CD14-positive monocyte (primary cell): ENCODE measurements at regions not wholly inside any gene's neighbourhood (a gene's known extent, or its start where the extent isn't known, plus 50 kb on each side); places are given as distances from the start of the nearest gene placed in this dataset.

Source experiments
- DNase-seq, 3 donors: peaks; one replicate each; pipeline ENCODE4 v3.0.0-alpha.2; 2011 to 2022
- H2AFZ ChIP-seq: 2 replicates; pipeline ENCODE4 v1.6.0; 2012; ENCODE audit warnings: mild to moderate bottlenecking, low read depth, low read length, inconsistent platforms; ENCODE audit not compliant: insufficient read depth, poor library complexity, severe bottlenecking
- H3K27ac ChIP-seq, 2 donors: 1 replicate in 1 of 2; 2 replicates in 1 of 2; pipeline ENCODE4 v1.5.1; 2012 to 2013; ENCODE audit warnings: low read length in 2 of 2, control low read depth in 1 of 2, inconsistent platforms in 1 of 2, low read depth in 1 of 2, mild to moderate bottlenecking in 1 of 2
- H3K27me3 ChIP-seq, 2 donors: one replicate each; pipeline versions ENCODE4 v1.6.0 to v1.6.1; 2011 to 2013; ENCODE audit warnings: low read length in 2 of 2; ENCODE audit not compliant: control insufficient read depth in 2 of 2, insufficient read depth in 2 of 2
- H3K36me3 ChIP-seq, 2 donors: replicated peaks in 1 of 2; 1 replicate in 1 of 2; 2 replicates in 1 of 2; pipeline versions ENCODE4 v1.5.1 to v1.6.1; 2012 to 2013; ENCODE audit warnings: low read length in 2 of 2, control low read depth in 1 of 2, inconsistent platforms in 1 of 2, mild to moderate bottlenecking in 1 of 2; ENCODE audit not compliant: insufficient read depth in 2 of 2, control insufficient read depth in 1 of 2
- H3K4me1 ChIP-seq, 2 donors: 1 replicate in 1 of 2; 2 replicates in 1 of 2; pipeline versions ENCODE4 v1.5.1 to v1.6.1; 2012 to 2013; ENCODE audit warnings: low read length in 2 of 2, control low read depth in 1 of 2, inconsistent platforms in 1 of 2, mild to moderate bottlenecking in 1 of 2, moderate library complexity in 1 of 2; ENCODE audit not compliant: insufficient read depth in 2 of 2, control insufficient read depth in 1 of 2
- H3K4me2 ChIP-seq: replicated peaks from 2 replicates; pipeline ENCODE3; 2012; ENCODE audit warnings: low read length, moderate library complexity, mild to moderate bottlenecking; ENCODE audit not compliant: poor library complexity, severe bottlenecking; ENCODE audit errors: extremely low read depth
- H3K4me3 ChIP-seq, 3 experiments: fragments of 200-600 bp in 1 of 3; sonication (generic) in 1 of 3; replicated peaks in 1 of 3; 1 replicate in 2 of 3; 2 replicates in 1 of 3; pipeline ENCODE4 v1.5.1; 2011 to 2013; ENCODE audit warnings: low read length in 3 of 3, mild to moderate bottlenecking in 3 of 3, control low read depth in 2 of 3, low read depth in 2 of 3, inconsistent platforms in 1 of 3, moderate library complexity in 1 of 3
- H3K79me2 ChIP-seq: 2 replicates; pipeline ENCODE4 v1.6.0; 2012; ENCODE audit warnings: mild to moderate bottlenecking, control low read depth, inconsistent platforms, low read length, moderate library complexity; ENCODE audit not compliant: insufficient read depth
- H3K9ac ChIP-seq: 2 replicates; pipeline ENCODE4 v1.6.0; 2017; ENCODE audit warnings: low read length, mild to moderate bottlenecking; ENCODE audit not compliant: insufficient read depth, poor library complexity, severe bottlenecking
- H3K9me3 ChIP-seq, 2 donors: replicated peaks in 1 of 2; 1 replicate in 1 of 2; 2 replicates in 1 of 2; pipeline versions ENCODE4 v1.5.1 to v1.6.1; 2012 to 2013; ENCODE audit warnings: low read length in 2 of 2, control low read depth in 1 of 2; ENCODE audit not compliant: control insufficient read depth in 1 of 2, insufficient read depth in 1 of 2
- H4K20me1 ChIP-seq: 2 replicates; pipeline ENCODE4 v1.6.0; 2012; ENCODE audit warnings: mild to moderate bottlenecking, low read length, control low read depth, moderate library complexity; ENCODE audit not compliant: insufficient read depth
- H3K27ac Mint-ChIP-seq, 7 donors: one replicate each; pipeline ENCODE4 v1.8.0; 2020; ENCODE audit warnings: mild to moderate bottlenecking in 7 of 7, mixed read lengths in 7 of 7, moderate library complexity in 6 of 7, inconsistent platforms in 2 of 7
- H3K27me3 Mint-ChIP-seq, 3 donors: one replicate each; pipeline ENCODE4 v1.8.0; 2021 to 2022; ENCODE audit warnings: low read depth in 3 of 3, mild to moderate bottlenecking in 3 of 3, mixed read lengths in 3 of 3, moderate library complexity in 3 of 3, inconsistent platforms in 1 of 3
- H3K36me3 Mint-ChIP-seq, 2 donors: one replicate each; pipeline ENCODE4 v1.8.0; 2020; ENCODE audit warnings: mixed read lengths in 2 of 2, inconsistent platforms in 1 of 2, mild to moderate bottlenecking in 1 of 2
- H3K4me1 Mint-ChIP-seq: one replicate; pipeline ENCODE4 v1.8.0; 2020; ENCODE audit warnings: mild to moderate bottlenecking, mixed read lengths
- H3K4me3 Mint-ChIP-seq, 2 donors: one replicate each; pipeline ENCODE4 v1.8.0; 2020; ENCODE audit warnings: mild to moderate bottlenecking in 2 of 2, mixed read lengths in 2 of 2, moderate library complexity in 1 of 2
- H3K9me3 Mint-ChIP-seq, 7 donors: one replicate each; pipeline ENCODE4 v1.8.0; 2020 to 2022; ENCODE audit warnings: mixed read lengths in 7 of 7, mild to moderate bottlenecking in 6 of 7, moderate library complexity in 6 of 7, inconsistent platforms in 2 of 7
- WGBS: methylation state at CpG from one replicate; pipeline ENCODE4 v1.1.5; 2013; ENCODE audit warnings: missing lambda C conversion rate; ENCODE audit not compliant: insufficient coverage; 5-methylcytosine and 5-hydroxymethylcytosine counted together
- intact Hi-C, 2 donors: fragments of 100-400 bp; cut with micrococcal nuclease; formaldehyde crosslinking; loops; one replicate each; pipeline versions ENCODE4 v1.15.0 to v1.15.1; 2023
- TF ChIP-seq, protein P1 (sequence below): fragments of 200-600 bp; IDR thresholded peaks from one replicate; pipeline ENCODE4 v1.8.0; 2022; ENCODE audit warnings: antibody characterized with exemption, mild to moderate bottlenecking

DNA sequence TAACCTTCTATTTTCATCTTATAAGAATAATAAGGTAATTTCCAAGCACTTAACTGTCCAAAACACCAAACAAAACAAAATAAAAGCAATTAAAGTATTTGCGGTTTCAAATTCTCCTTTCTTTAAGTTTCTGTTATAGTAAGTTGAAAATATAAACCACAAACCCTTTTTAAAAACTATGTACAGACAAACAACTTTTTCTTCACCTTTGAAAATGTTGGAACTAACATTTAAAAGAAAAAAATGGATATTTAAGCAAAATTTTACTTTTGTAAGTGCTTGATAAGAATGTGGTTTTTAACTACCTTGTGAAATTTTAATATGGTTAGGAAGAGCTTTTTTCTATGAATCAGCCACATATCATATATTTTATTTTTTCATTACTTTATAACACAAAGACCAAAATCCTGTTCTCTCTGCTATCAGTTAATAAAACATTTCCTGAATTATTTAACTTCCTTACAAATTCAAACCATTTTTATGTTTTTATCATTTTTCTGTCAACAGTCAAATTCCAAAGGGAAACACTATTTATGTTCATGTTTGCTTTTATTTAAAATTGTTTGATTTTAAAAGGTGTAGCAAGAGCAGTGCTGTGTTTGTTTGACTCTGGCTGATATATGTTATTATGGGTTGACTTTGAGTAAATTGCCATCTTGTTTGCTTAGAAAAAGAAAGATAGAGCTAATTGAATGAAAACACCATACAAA lies 554.1 kb upstream of the KLHL1 start:
- Mint-ChIP-seq H3K9me3 (no peaks in the 10 kb centered on the region), H3K27ac (no peak overlapping the region), H3K4me1 (no peaks in the 10 kb centered on the region), H3K27me3 (no peaks in the 10 kb centered on the region), H3K4me3 (no peak overlapping the region), H3K36me3 (no peaks in the 10 kb centered on the region)
- TF ChIP-seq, protein P1, sequence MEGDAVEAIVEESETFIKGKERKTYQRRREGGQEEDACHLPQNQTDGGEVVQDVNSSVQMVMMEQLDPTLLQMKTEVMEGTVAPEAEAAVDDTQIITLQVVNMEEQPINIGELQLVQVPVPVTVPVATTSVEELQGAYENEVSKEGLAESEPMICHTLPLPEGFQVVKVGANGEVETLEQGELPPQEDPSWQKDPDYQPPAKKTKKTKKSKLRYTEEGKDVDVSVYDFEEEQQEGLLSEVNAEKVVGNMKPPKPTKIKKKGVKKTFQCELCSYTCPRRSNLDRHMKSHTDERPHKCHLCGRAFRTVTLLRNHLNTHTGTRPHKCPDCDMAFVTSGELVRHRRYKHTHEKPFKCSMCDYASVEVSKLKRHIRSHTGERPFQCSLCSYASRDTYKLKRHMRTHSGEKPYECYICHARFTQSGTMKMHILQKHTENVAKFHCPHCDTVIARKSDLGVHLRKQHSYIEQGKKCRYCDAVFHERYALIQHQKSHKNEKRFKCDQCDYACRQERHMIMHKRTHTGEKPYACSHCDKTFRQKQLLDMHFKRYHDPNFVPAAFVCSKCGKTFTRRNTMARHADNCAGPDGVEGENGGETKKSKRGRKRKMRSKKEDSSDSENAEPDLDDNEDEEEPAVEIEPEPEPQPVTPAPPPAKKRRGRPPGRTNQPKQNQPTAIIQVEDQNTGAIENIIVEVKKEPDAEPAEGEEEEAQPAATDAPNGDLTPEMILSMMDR = no peak
- no peak overlapping the region for H3K9ac ChIP-seq
- WGBS = no CpG with 5 or more reads among the region's 1 CpG
- H3K4me2 ChIP-seq = no peak overlapping the region
- no peak overlapping the region for H2AFZ ChIP-seq
- H3K27me3 ChIP-seq = no peaks in the 10 kb centered on the region
- no peaks in the 10 kb centered on the region for H3K79me2 ChIP-seq
- no peak overlapping the region for H3K4me3 ChIP-seq
- no peak for DNase-seq
- H3K4me1 ChIP-seq = no peaks in the 10 kb centered on the region
- H3K27ac ChIP-seq = no peak overlapping the region
- no peaks in the 10 kb centered on the region for H3K9me3 ChIP-seq
- H3K36me3 ChIP-seq = no peaks in the 10 kb centered on the region
- H4K20me1 ChIP-seq = no peaks in the 10 kb centered on the region
- intact Hi-C loops = no loop called here

DNA sequence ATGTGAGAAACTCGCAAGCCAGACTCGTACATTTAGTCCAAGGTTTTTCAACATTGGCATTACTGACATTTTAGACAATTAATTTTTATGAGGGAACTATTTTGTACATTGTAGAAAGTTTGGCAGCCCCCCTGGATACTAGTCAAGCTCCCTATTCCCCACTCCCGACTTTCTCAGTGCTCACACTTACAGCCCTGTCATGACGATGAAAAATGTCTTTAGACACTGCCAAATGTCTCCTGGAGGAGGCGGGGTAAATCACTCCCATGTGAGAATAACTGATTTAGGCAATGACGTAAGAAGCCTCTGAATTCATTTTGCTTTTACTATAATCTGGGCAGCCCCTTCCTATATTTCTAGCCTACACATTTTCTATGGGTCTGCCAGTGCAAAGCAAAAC lies 535.8 kb upstream of the KLHL1 start:
- H2AFZ ChIP-seq = no peak overlapping the region
- Mint-ChIP-seq H3K9me3 (peaks cover 0 to 9% (median 4%) of the 10 kb centered on the region in 7 donors), H3K4me1 (no peaks in the 10 kb centered on the region), H3K36me3 (no peaks in the 10 kb centered on the region), H3K4me3 (no peak overlapping the region), H3K27ac (no peak overlapping the region), H3K27me3 (no peaks in the 10 kb centered on the region)
- no peak for DNase-seq
- no peaks in the 10 kb centered on the region for H3K36me3 ChIP-seq
- no peaks in the 10 kb centered on the region for H3K27me3 ChIP-seq
- WGBS = 92% methylated on average over 2 of the region's 6 CpGs
- H3K9me3 ChIP-seq = peaks cover 0 to under 1% of the 10 kb centered on the region in 2 donors
- no peaks in the 10 kb centered on the region for H3K79me2 ChIP-seq
- H3K9ac ChIP-seq = no peak overlapping the region
- no peaks in the 10 kb centered on the region for H4K20me1 ChIP-seq
- H3K4me1 ChIP-seq = no peaks in the 10 kb centered on the region
- H3K4me2 ChIP-seq = no peak overlapping the region
- TF ChIP-seq, protein P1 = no peak
- H3K27ac ChIP-seq = no peak overlapping the region
- intact Hi-C loops = no loop called here
- H3K4me3 ChIP-seq = no peak overlapping the region
